CD4-positive, alpha-beta T cell (primary cell): ENCODE measurements at regions not wholly inside any gene's neighbourhood (a gene's known extent, or its start where the extent isn't known, plus 50 kb on each side); places are given as distances from the start of the nearest gene placed in this dataset.

ENCODE experiments used
- ATAC-seq: fragments of 200-7000 bp; cut with Tn5 transposase; one replicate; pipeline ENCODE4 v1.10.0; 2022; ENCODE audit warnings: mild to moderate bottlenecking; ENCODE audit not compliant: poor library complexity
- CTCF ChIA-PET: fragments of 350-600 bp; sonication (Branson Sonifier 250); formaldehyde crosslinking; loops from one replicate; lab custom pipeline; 2021; ENCODE audit warnings: antibody characterized with exemption, inconsistent platforms; lab: Charles Lee
- POLR2A ChIA-PET: fragments of 350-600 bp; sonication (Branson Sonifier 250); formaldehyde crosslinking; loops from one replicate; lab custom pipeline; 2021; ENCODE audit warnings: antibody characterized with exemption, inconsistent platforms; lab: Charles Lee
- DNase-seq, 14 experiments: peaks; one replicate each; pipeline ENCODE4 v3.0.0-alpha.2; 2013 to 2020; ENCODE audit warnings: mixed read lengths in 2 of 14
- H3K27ac ChIP-seq, 2 donors: one replicate each; pipeline versions ENCODE4 v1.5.1 to v1.7.0; 2013; ENCODE audit warnings: low read length in 2 of 2, low read depth in 1 of 2, mild to moderate bottlenecking in 1 of 2
- H3K27me3 ChIP-seq, 2 experiments: 1 replicate in 1 of 2; 2 replicates in 1 of 2; pipeline versions ENCODE4 v1.6.1 to v1.7.0; 2013; ENCODE audit warnings: low read length in 2 of 2, control low read depth in 1 of 2, mild to moderate bottlenecking in 1 of 2, moderate library complexity in 1 of 2; ENCODE audit not compliant: insufficient read depth in 2 of 2, control insufficient read depth in 1 of 2
- H3K36me3 ChIP-seq: one replicate; pipeline ENCODE4 v1.6.1; 2013; ENCODE audit warnings: low read length, control low read depth; ENCODE audit not compliant: insufficient read depth
- H3K4me1 ChIP-seq: one replicate; pipeline ENCODE4 v1.6.1; 2013; ENCODE audit warnings: low read length, control low read depth; ENCODE audit not compliant: insufficient read depth
- H3K4me3 ChIP-seq: one replicate; pipeline ENCODE4 v1.5.1; 2013; ENCODE audit warnings: mild to moderate bottlenecking, low read length, moderate library complexity
- H3K9me3 ChIP-seq, 2 experiments: 1 replicate in 1 of 2; 2 replicates in 1 of 2; pipeline versions ENCODE4 v1.6.1 to v1.7.0; 2013; ENCODE audit warnings: low read length in 2 of 2, mild to moderate bottlenecking in 2 of 2, control low read depth in 1 of 2, moderate library complexity in 1 of 2; ENCODE audit not compliant: control insufficient read depth in 1 of 2, insufficient read depth in 1 of 2
- H3K27ac Mint-ChIP-seq: one replicate; pipeline ENCODE4 v1.8.0; 2020; ENCODE audit warnings: mixed read lengths
- H3K27me3 Mint-ChIP-seq: one replicate; pipeline ENCODE4 v1.8.0; 2021; ENCODE audit warnings: mixed read lengths
- H3K36me3 Mint-ChIP-seq: one replicate; pipeline ENCODE4 v1.8.0; 2021; ENCODE audit warnings: low read depth, mixed read lengths
- H3K4me1 Mint-ChIP-seq: one replicate; pipeline ENCODE4 v1.8.0; 2021; ENCODE audit warnings: low read depth, mixed read lengths
- H3K4me3 Mint-ChIP-seq: one replicate; pipeline ENCODE4 v1.8.0; 2020; ENCODE audit warnings: mild to moderate bottlenecking, mixed read lengths
- H3K9me3 Mint-ChIP-seq: one replicate; pipeline ENCODE4 v1.8.0; 2020; ENCODE audit warnings: mixed read lengths
- intact Hi-C, 2 experiments: fragments of 100-400 bp; cut with DNase I in 1 of 2; cut with micrococcal nuclease in 1 of 2; formaldehyde crosslinking; loops; one replicate each; pipeline versions ENCODE4 v1.15.1 to v1.9.0; 2023 to 2025; cut with DNase I, micrococcal nuclease
- TF ChIP-seq, protein P1 (sequence below): fragments of 200-600 bp; IDR thresholded peaks from one replicate; pipeline ENCODE4 v1.8.0; 2022; ENCODE audit warnings: antibody characterized with exemption, mild to moderate bottlenecking

DNA sequence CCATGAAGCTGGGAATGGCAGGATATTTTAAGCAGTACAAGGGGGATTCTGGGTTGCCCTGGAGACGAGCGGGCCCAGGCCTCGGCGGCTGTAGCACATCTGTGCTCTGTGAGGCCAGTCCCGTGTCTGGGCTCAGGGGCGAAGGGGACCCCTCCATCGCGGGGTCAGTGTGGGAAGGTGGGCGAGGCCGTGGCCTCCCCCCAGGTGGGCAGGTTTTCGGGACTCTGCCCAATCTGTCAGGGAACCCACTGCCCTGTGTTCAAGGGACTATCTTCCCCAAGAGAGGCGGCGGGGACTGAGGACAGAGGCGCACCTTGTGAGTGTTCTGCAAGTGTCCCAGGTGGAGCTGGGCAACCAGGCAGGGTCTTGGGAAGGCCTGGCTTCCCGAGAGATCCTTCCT, 336.6 kb downstream of the CTTN start:
- Histone ChIP-seq H3K9me3 (peaks cover 0 to 13% of the 10 kb centered on the region in 2 experiments), H3K27ac (no peak overlapping the region), H3K4me3 (no peak overlapping the region), H3K4me1 (no peaks in the 10 kb centered on the region), H3K36me3 (no peaks in the 10 kb centered on the region), H3K27me3 (no peaks in the 10 kb centered on the region)
- no peak overlapping the region for H3K4me3 Mint-ChIP-seq
- H3K36me3 Mint-ChIP-seq, result no peaks in the 10 kb centered on the region
- intact Hi-C loops, result no loop called here
- H3K9me3 Mint-ChIP-seq, result no peaks in the 10 kb centered on the region
- ChIA-PET POLR2A (no interaction called here), CTCF (no interaction called here)
- H3K27ac Mint-ChIP-seq, result no peak overlapping the region
- ATAC-seq (no peak), DNase-seq (no peak)
- no peaks in the 10 kb centered on the region for H3K4me1 Mint-ChIP-seq
- peaks cover 4% of the 10 kb centered on the region for H3K27me3 Mint-ChIP-seq
- TF ChIP-seq, protein P1, sequence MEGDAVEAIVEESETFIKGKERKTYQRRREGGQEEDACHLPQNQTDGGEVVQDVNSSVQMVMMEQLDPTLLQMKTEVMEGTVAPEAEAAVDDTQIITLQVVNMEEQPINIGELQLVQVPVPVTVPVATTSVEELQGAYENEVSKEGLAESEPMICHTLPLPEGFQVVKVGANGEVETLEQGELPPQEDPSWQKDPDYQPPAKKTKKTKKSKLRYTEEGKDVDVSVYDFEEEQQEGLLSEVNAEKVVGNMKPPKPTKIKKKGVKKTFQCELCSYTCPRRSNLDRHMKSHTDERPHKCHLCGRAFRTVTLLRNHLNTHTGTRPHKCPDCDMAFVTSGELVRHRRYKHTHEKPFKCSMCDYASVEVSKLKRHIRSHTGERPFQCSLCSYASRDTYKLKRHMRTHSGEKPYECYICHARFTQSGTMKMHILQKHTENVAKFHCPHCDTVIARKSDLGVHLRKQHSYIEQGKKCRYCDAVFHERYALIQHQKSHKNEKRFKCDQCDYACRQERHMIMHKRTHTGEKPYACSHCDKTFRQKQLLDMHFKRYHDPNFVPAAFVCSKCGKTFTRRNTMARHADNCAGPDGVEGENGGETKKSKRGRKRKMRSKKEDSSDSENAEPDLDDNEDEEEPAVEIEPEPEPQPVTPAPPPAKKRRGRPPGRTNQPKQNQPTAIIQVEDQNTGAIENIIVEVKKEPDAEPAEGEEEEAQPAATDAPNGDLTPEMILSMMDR, result no peak

DNA sequence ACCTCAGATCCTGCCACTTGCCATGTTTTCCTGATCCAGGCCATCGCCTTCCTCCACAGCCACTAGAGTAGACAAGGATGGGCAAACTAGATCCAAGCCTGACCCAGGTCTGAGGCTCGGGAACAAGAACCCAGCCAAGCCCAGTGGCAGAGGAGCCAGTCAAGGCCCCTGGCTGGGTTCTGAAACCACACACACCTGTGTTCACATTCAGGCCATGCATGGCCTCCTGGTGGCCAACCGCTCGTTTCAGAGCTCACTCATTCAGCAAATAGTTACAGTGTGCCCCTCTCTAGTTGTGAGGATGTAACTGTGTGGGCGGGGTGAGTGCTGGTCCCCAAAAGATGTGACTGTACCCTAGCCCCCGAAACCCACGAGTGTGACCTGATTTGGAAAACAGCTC, 337.6 kb downstream of the CTTN start:
- Histone ChIP-seq H3K27ac (no peak overlapping the region), H3K27me3 (no peaks in the 10 kb centered on the region), H3K4me1 (no peaks in the 10 kb centered on the region), H3K36me3 (no peaks in the 10 kb centered on the region), H3K9me3 (peaks cover 0 to 13% of the 10 kb centered on the region in 2 experiments), H3K4me3 (no peak overlapping the region)
- peaks cover 4% of the 10 kb centered on the region for H3K27me3 Mint-ChIP-seq
- H3K36me3 Mint-ChIP-seq, result no peaks in the 10 kb centered on the region
- POLR2A ChIA-PET, result no interaction called here
- TF ChIP-seq, protein P1, result no peak
- no peak overlapping the region for H3K4me3 Mint-ChIP-seq
- H3K27ac Mint-ChIP-seq, result no peak overlapping the region
- CTCF ChIA-PET, result no interaction called here
- intact Hi-C loops, result no loop called here
- no peaks in the 10 kb centered on the region for H3K4me1 Mint-ChIP-seq
- H3K9me3 Mint-ChIP-seq, result no peaks in the 10 kb centered on the region
- no peak for ATAC-seq
- no peak for DNase-seq

DNA sequence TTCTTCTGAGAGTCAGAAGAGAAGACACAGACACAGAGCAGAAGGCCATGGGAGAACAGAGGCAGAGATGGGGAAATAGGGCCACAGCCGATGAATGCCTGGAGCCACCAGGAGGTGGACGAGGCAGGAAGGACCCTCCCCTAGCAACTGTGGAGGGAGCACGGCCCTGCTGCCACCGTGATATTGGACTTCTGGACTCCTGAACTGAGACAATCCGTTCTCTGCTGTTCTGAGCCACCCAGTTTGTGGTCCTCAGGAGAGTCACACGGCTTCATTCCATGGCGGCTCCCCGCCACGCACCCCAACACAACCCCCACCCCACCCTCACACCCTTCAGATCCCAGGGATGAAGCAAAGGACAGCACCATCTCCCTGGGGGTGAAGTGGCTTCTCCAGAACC, 338.1 kb downstream of the CTTN start:
- intact Hi-C loops, result no loop called here
- no peak for ATAC-seq
- no peak overlapping the region for H3K4me3 ChIP-seq
- H3K27ac ChIP-seq, result no peak overlapping the region
- peaks cover 0 to 13% of the 10 kb centered on the region in 2 experiments for H3K9me3 ChIP-seq
- no peaks in the 10 kb centered on the region for H3K36me3 ChIP-seq
- Mint-ChIP-seq H3K36me3 (no peaks in the 10 kb centered on the region), H3K27me3 (peaks cover 4% of the 10 kb centered on the region), H3K27ac (no peak overlapping the region), H3K4me3 (no peak overlapping the region), H3K9me3 (no peaks in the 10 kb centered on the region), H3K4me1 (no peaks in the 10 kb centered on the region)
- no peaks in the 10 kb centered on the region for H3K27me3 ChIP-seq
- no peaks in the 10 kb centered on the region for H3K4me1 ChIP-seq
- TF ChIP-seq, protein P1, result no peak
- ChIA-PET POLR2A (no interaction called here), CTCF (no interaction called here)
- no peak for DNase-seq
